Stimulated activated CD8-positive, alpha-beta memory T cell treated with anti-CD3 and anti-CD28 coated beads, Interleukin-12 subunit alpha, Interleukin-12 subunit beta, amount 100 ng/mL, for 24 hours (primary cell): ENCODE measurements at regions not wholly inside any gene's neighbourhood (a gene's known extent, or its start where the extent isn't known, plus 50 kb on each side); places are given as distances from the start of the nearest gene placed in this dataset.
"Not testable (repeated sequence)": the region's sequence is repeated elsewhere in the genome, so short reads cannot be mapped to it uniquely, and the experiment has no call there.

Experiments used
- DNase-seq: peaks from one replicate; pipeline ENCODE4 v3.0.0-alpha.2; 2020; ENCODE audit errors: extremely low read depth

GRCh38 chr10:23955456-23956225 lies 253.3 kb upstream of the KIAA1217 start:
- no peak for DNase-seq

- DNase-seq, result no peak
Measured at GRCh38 chr10:23965123-23965522, 243.8 kb upstream of the KIAA1217 start.

DNA sequence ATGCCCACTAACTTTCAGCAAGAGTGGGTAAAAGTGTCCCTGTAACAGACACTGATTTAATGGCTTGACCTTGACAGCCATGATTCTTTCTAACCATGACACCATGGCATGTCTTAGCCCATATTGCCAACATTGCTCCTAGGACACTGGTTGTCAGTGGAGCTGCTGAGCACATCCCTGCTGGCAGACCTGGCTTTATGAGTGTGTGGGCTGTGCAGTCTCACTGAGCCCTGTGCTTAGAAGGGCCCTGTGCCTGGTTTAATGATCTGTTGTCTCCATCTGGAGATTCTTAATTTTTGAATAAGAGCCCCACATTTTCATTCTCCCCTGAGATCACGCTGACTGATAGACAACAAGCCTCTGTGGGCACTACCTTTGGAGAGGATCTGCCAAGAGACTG lies 243.1 kb upstream of the KIAA1217 start:
- no peak for DNase-seq

DNA sequence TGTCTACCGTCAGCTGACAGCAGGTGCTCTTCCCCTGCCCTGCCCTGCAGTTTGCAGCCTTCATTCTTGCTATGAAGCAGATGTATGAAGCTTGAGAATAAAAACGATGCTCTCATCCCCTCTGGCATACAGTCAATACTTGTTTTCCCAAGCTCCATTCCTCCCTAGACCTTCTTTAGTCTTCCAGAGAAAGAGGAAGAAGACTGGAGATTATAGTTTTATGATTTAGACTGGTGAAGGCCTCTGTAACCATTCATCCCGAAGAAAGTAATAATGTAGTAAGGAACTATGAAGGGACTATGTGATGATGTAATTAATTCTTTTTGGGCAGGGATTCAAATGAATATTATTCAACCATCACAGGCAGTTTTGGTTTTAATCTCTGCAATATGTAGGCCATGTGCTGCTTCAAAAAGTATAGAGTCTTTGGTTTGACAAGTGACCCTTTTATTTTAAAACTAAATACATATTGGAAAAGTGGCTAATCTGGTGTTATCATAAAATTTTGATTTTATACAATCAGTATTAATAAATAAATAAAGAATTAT lies 242.4 kb upstream of the KIAA1217 start:
- DNase-seq, result no peak

DNA sequence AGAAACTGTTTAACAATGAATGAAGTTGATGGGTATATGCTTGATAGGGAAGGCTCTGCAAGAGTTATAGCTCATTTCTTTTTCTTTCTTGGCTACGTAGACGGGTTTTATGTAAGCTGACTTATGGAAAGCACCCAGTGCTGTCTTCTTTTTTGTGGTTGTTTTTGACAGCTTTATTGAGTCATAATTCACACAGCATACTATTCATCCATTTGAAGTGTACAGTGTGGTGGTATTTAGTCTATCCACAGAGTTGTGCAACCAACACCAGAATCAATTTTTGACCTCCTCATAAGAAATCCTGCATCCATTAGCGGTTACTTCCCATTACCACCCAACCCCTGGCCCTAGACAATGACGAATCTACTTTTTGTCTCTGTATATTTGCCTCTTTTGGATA lies 240.6 kb upstream of the KIAA1217 start:
- DNase-seq, result no peak

DNA sequence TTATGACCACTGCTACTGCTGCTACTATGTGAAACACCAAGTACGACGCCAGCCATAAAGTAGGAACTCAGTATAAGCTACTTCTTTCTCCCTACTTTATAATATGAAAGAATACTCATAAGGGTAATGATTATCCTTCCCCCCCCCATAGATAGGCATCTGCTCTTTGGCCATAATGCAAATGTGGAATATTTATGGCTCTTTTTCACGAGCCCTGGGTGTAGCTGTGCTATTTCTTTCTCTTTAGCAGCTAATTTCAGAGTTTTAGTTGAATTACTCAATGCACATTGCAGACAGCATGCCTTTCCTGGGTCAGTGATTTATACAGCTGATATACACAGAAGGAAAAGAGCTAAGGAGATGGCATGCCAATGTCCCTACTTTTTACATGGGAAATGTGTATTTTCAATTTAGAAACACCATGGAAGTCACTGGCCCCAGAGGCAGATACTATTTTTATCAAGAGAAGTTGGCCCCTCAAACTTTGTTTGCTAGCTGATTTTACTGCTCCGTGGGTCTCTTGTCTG lies 234.1 kb upstream of the KIAA1217 start:
- DNase-seq, result no peak

DNA sequence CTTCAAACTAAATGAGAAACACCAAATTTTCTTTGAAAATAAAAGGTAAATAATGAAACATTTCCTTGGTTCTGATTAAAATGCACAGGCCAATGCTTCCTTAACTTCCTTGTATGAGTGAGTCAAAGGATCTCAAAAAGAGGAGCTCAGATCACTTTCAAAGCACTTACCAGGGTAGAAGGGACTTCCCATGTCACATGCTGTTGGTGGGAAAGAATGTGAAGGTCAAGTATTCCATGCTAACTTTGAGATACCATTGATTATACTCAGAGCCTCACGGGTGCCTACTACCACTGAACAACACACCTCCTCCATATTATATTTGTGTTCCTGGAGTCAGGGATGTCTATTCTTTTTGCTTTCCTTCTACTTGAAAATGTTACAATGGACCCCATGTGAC lies 233.5 kb upstream of the KIAA1217 start:
- no peak for DNase-seq

- DNase-seq, result no peak
Measured at GRCh38 chr10:23976275-23976674, 232.7 kb upstream of the KIAA1217 start.

GRCh38 chr10:23978317-23978716 lies 230.6 kb upstream of the KIAA1217 start:
- DNase-seq, result no peak

GRCh38 chr10:23980094-23980493 lies 228.8 kb upstream of the KIAA1217 start:
- no peak for DNase-seq

DNA sequence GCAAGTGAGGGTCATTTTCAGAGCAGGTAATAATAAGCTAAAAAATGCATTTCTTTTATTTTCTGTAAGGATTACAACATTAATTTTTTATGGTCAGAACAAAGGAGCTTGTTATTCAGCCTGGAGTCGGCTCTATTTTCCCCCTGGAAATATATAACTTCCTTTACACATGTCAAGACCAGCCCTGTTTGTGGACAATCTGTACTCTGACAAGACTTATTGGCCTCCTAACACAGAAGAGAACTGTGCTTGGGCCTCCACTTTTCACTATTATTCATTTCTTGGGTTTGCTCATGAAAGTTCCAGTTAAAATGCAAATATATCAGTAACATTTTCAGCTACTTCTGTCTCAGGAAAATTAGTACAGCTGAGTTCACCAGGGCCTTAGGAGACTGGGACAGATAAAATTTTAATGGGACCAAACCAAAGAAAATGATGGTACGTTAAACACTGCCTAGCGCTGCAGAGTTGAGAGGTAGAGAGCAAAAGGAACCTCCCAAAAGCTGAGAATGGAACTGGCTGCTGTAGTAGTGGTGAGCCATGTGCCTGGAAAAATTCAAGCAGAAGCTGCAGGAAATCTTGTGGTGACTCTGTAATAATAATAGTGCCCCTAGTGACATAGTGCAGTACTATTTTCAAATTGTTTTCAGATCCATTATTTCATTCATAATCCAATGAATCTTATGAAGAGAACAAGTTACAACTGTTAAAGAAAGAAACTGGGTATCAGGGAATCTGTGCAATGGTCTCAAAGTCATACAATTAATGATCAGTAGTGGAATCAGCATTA lies 227.2 kb upstream of the KIAA1217 start:
- DNase-seq, result no peak

DNA sequence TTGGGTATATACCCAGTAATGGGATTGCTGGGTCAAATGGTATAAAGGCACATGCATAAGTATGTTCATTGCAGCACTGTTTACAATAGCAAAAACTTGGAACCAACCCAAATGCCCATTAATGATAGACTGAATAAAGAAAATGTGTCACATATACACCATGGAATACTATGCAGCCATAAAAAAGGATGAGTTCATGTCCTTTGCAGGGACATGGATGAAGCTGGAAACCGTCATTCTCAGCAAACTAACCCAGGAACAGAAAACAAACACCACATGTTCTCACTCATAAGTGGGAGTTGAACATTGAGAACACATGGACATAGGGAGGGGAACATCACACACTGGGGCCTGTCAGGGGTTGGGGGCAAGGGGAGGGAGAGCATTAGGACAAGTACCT lies 224.5 kb upstream of the KIAA1217 start:
- DNase-seq, result not testable (repeated sequence)

- no peak for DNase-seq
Measured at GRCh38 chr10:23988006-23988405, 220.9 kb upstream of the KIAA1217 start.

DNA sequence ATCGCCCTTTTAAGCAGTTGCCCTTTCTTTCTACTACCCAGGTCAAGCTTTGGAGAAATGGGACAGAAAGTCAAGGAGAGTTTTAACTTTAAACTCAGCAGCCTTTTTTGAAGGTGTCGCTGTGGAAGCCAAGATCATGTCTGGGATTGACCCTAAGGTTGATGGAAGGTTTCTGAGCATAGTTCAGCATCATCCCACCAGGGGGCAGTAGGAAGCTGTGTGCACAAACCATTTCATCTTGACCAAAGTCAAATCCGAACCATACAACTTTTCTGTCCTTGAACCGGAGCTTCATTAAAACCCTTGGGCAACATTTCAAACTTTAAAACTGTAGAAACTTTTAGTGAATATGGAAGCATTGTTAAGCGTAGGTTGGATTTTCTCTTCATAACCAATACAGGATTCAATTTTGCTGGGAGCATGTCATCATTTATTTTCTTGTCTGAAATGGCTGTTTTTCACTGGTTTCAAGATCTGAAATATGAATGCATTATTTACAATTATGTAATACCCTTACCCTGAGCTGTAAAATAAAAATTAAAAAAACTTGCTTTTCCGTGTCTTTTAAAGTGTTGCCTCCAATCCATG lies 214.4 kb upstream of the KIAA1217 start:
- no peak for DNase-seq

DNA sequence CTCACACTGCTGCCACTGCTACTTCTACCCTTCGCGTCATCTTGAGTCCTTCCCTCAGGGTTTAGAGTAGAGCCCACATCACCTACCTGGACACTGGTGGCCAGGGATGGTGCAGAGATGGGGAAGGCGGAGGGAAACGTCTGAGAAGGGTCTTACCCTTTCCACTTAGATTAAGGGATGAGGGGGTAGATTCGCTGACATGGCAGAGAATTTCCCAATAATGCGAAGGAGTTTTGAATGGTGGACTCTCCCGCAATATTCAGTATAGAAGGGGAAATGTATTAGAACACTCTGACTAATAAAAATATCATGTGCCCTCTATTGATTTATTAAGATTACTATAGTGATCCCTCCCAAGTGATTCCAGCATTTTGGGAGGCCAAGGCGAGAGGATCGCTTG lies 209.5 kb upstream of the KIAA1217 start:
- DNase-seq, result no peak

DNA sequence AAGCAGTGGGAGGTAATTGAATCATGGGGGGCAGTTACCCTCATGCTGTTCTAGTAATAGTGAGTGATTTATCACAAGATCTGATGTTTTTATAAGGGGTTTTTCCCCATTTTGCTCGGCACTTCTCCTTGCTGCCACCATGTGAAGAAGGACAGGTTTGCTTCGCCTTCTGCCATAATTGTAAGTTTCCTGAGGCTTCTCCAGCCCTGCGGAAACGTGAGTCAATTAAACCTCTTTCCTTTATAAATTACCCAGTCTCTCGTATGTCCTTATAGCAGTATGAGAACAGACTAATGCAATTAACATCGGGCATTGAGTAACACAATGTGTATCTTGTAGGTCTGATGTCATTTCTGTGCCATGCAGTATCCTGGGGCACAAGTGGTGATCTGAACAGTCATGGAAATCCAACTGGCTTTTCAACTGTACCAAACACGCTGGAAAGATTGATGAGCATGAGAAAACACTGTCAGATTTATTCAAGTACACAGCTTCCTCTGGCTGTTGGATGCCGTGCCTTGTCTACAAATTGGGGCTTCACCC lies 208.6 kb upstream of the KIAA1217 start:
- no peak for DNase-seq

- DNase-seq, result no peak
Measured at GRCh38 chr10:24006741-24007140, 202.2 kb upstream of the KIAA1217 start.

DNA sequence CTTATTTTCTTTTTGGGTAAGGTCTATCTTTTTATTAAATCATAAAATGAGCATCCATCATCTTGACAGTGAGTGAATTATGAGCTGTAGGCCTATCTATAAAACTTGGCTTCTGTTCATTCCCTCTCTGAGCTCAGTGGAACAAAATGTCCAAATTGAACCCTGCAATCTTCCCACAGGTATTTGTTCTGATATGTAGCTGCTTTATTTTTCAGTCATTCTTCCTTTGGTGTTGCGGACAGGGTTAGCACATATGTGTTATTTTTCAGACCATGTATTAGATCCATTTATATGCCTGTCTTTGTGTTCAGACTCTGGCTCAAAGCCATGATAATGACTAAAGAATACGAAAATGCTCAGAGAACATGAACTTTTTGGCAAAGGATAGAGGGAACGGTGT lies 201.6 kb upstream of the KIAA1217 start:
- no peak for DNase-seq

- no peak for DNase-seq
Measured at GRCh38 chr10:24008164-24009091, 200.5 kb upstream of the KIAA1217 start.

DNA sequence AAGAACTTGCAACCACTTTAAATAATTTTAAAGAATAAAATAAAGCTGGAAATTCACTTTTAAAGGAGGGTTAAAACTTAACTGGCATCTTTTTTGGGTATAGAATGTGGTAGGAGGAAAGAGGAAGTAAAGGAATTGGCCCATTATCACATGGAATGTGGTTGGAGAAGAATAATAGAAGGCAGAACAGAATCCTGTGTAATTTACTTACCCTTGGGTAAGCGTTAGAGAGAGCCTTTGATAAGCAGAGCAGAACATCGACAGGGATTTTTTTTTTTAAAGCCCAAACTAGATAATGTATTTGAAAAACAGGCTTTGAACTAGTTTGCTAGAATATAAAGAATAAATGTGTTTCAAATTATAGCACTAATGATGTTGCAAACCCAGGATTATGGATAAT lies 199.8 kb upstream of the KIAA1217 start:
- no peak for DNase-seq

- DNase-seq, result no peak
Measured at GRCh38 chr10:24009736-24010135, 199.2 kb upstream of the KIAA1217 start.
